Neuron (in vitro differentiated cells): ENCODE measurements at regions not wholly inside any gene's neighbourhood (a gene's known extent, or its start where the extent isn't known, plus 50 kb on each side); places are given as distances from the start of the nearest gene placed in this dataset.

ENCODE experiments used
- H2AFZ ChIP-seq: one replicate; pipeline ENCODE4 v1.6.1; 2013; ENCODE audit warnings: low read depth, mild to moderate bottlenecking, inconsistent platforms, low read length, moderate library complexity
- H3K27me3 ChIP-seq: one replicate; pipeline ENCODE4 v1.6.1; 2013; ENCODE audit warnings: low read length; ENCODE audit not compliant: insufficient read depth
- H3K36me3 ChIP-seq: one replicate; pipeline ENCODE4 v1.6.1; 2013; ENCODE audit warnings: low read length; ENCODE audit not compliant: insufficient read depth
- H3K4me1 ChIP-seq: one replicate; pipeline ENCODE4 v1.6.1; 2013; ENCODE audit warnings: low read length; ENCODE audit not compliant: insufficient read depth
- H3K4me3 ChIP-seq: 2 replicates; pipeline ENCODE4 v1.5.1; 2013; ENCODE audit warnings: mild to moderate bottlenecking, low read length, moderate library complexity
- H3K9me3 ChIP-seq: one replicate; pipeline ENCODE4 v1.6.1; 2013; ENCODE audit warnings: low read length

GRCh38 chr2:192854706-192855105, 660.0 kb upstream of the TMEFF2 start:
- H3K27me3 ChIP-seq = no peaks in the 10 kb centered on the region
- no peaks in the 10 kb centered on the region for H3K4me1 ChIP-seq
- H3K9me3 ChIP-seq = no peaks in the 10 kb centered on the region
- H3K36me3 ChIP-seq = no peaks in the 10 kb centered on the region
- H2AFZ ChIP-seq = no peak overlapping the region
- no peak overlapping the region for H3K4me3 ChIP-seq

GRCh38 chr2:192854031-192854430, 659.3 kb upstream of the TMEFF2 start:
- Histone ChIP-seq H2AFZ (no peak overlapping the region), H3K4me3 (no peak overlapping the region), H3K27me3 (no peaks in the 10 kb centered on the region), H3K36me3 (no peaks in the 10 kb centered on the region), H3K9me3 (no peaks in the 10 kb centered on the region), H3K4me1 (no peaks in the 10 kb centered on the region)

- Histone ChIP-seq H3K4me1 (no peaks in the 10 kb centered on the region), H3K9me3 (no peaks in the 10 kb centered on the region), H3K36me3 (no peaks in the 10 kb centered on the region), H3K4me3 (no peak overlapping the region), H2AFZ (no peak overlapping the region), H3K27me3 (no peaks in the 10 kb centered on the region)
Observed at GRCh38 chr2:192828947-192829346, 634.2 kb upstream of the TMEFF2 start.

GRCh38 chr2:192828175-192828574, 633.4 kb upstream of the TMEFF2 start:
- Histone ChIP-seq H3K4me1 (no peaks in the 10 kb centered on the region), H2AFZ (no peak overlapping the region), H3K27me3 (no peaks in the 10 kb centered on the region), H3K4me3 (no peak overlapping the region), H3K9me3 (no peaks in the 10 kb centered on the region), H3K36me3 (no peaks in the 10 kb centered on the region)

GRCh38 chr2:192827735-192828134, 633.0 kb upstream of the TMEFF2 start:
- Histone ChIP-seq H3K9me3 (no peaks in the 10 kb centered on the region), H3K27me3 (no peaks in the 10 kb centered on the region), H2AFZ (no peak overlapping the region), H3K4me1 (no peaks in the 10 kb centered on the region), H3K36me3 (no peaks in the 10 kb centered on the region), H3K4me3 (no peak overlapping the region)

- H2AFZ ChIP-seq = peak overlapping the region; percentile 86
- no peaks in the 10 kb centered on the region for H3K36me3 ChIP-seq
- H3K4me1 ChIP-seq = peaks cover 10% of the 10 kb centered on the region
- no peaks in the 10 kb centered on the region for H3K27me3 ChIP-seq
- no peaks in the 10 kb centered on the region for H3K9me3 ChIP-seq
- no peak overlapping the region for H3K4me3 ChIP-seq
Observed at GRCh38 chr2:192814376-192814775, 619.6 kb upstream of the TMEFF2 start.

GRCh38 chr2:192813341-192813740, 618.6 kb upstream of the TMEFF2 start:
- Histone ChIP-seq H3K4me1 (peaks cover 10% of the 10 kb centered on the region), H3K9me3 (no peaks in the 10 kb centered on the region), H3K36me3 (no peaks in the 10 kb centered on the region), H3K4me3 (no peak overlapping the region), H2AFZ (no peak overlapping the region), H3K27me3 (no peaks in the 10 kb centered on the region)

- Histone ChIP-seq H3K9me3 (peaks cover 2% of the 10 kb centered on the region), H3K36me3 (no peaks in the 10 kb centered on the region), H3K27me3 (no peaks in the 10 kb centered on the region), H3K4me3 (no peak overlapping the region), H2AFZ (no peak overlapping the region), H3K4me1 (no peaks in the 10 kb centered on the region)
Observed at GRCh38 chr2:192809173-192809572, 614.4 kb upstream of the TMEFF2 start.

GRCh38 chr2:192783643-192784042, 588.9 kb upstream of the TMEFF2 start:
- no peaks in the 10 kb centered on the region for H3K4me1 ChIP-seq
- no peak overlapping the region for H2AFZ ChIP-seq
- no peaks in the 10 kb centered on the region for H3K9me3 ChIP-seq
- H3K4me3 ChIP-seq = no peak overlapping the region
- no peaks in the 10 kb centered on the region for H3K27me3 ChIP-seq
- H3K36me3 ChIP-seq = no peaks in the 10 kb centered on the region

- no peaks in the 10 kb centered on the region for H3K36me3 ChIP-seq
- H3K9me3 ChIP-seq = no peaks in the 10 kb centered on the region
- no peaks in the 10 kb centered on the region for H3K4me1 ChIP-seq
- H3K4me3 ChIP-seq = no peak overlapping the region
- no peaks in the 10 kb centered on the region for H3K27me3 ChIP-seq
- H2AFZ ChIP-seq = no peak overlapping the region
Observed at GRCh38 chr2:192775459-192776262, 580.9 kb upstream of the TMEFF2 start.

- Histone ChIP-seq H3K27me3 (no peaks in the 10 kb centered on the region), H3K9me3 (no peaks in the 10 kb centered on the region), H2AFZ (no peak overlapping the region), H3K4me1 (no peaks in the 10 kb centered on the region), H3K4me3 (no peak overlapping the region), H3K36me3 (no peaks in the 10 kb centered on the region)
Observed at GRCh38 chr2:192775011-192775410, 580.3 kb upstream of the TMEFF2 start.

GRCh38 chr2:192773044-192773443, 578.3 kb upstream of the TMEFF2 start:
- no peaks in the 10 kb centered on the region for H3K36me3 ChIP-seq
- no peak overlapping the region for H3K4me3 ChIP-seq
- no peak overlapping the region for H2AFZ ChIP-seq
- H3K9me3 ChIP-seq = no peaks in the 10 kb centered on the region
- H3K27me3 ChIP-seq = no peaks in the 10 kb centered on the region
- H3K4me1 ChIP-seq = no peaks in the 10 kb centered on the region

- Histone ChIP-seq H3K36me3 (no peaks in the 10 kb centered on the region), H3K9me3 (peaks cover 3% of the 10 kb centered on the region), H3K27me3 (no peaks in the 10 kb centered on the region), H2AFZ (no peak overlapping the region), H3K4me1 (no peaks in the 10 kb centered on the region), H3K4me3 (no peak overlapping the region)
Observed at GRCh38 chr2:192749611-192750200, 555.0 kb upstream of the TMEFF2 start.

GRCh38 chr2:192741889-192742288, 547.2 kb upstream of the TMEFF2 start:
- Histone ChIP-seq H2AFZ (no peak overlapping the region), H3K27me3 (no peaks in the 10 kb centered on the region), H3K4me3 (no peak overlapping the region), H3K9me3 (no peaks in the 10 kb centered on the region), H3K36me3 (no peaks in the 10 kb centered on the region), H3K4me1 (no peaks in the 10 kb centered on the region)
